Brain microvascular endothelial cell (primary cell): ENCODE measurements at regions not wholly inside any gene's neighbourhood (a gene's known extent, or its start where the extent isn't known, plus 50 kb on each side); places are given as distances from the start of the nearest gene placed in this dataset.

Experiments used
- DNase-seq: peaks from one replicate; pipeline ENCODE4 v3.0.0-alpha.2; 2020
- H3K27ac ChIP-seq: fragments of 250-450 bp; sonication (Bioruptor Pico); 2 replicates; pipeline ENCODE4 v1.5.1; 2020; ENCODE audit warnings: mild to moderate bottlenecking, moderate library complexity
- H3K27me3 ChIP-seq: fragments of 250-450 bp; sonication (Bioruptor Pico); replicated peaks from 2 replicates; pipeline ENCODE4 v1.5.1; 2020; ENCODE audit warnings: mild to moderate bottlenecking
- H3K36me3 ChIP-seq: fragments of 250-450 bp; sonication (Bioruptor Pico); replicated peaks from 2 replicates; pipeline ENCODE4 v1.5.1; 2020; ENCODE audit warnings: mild to moderate bottlenecking
- H3K4me3 ChIP-seq: 2 replicates; pipeline ENCODE4 v1.5.1; 2011; ENCODE audit warnings: low read depth, mild to moderate bottlenecking, control low read depth, low read length, moderate library complexity
- CTCF ChIP-seq: IDR thresholded peaks from 2 replicates; pipeline ENCODE4 v1.5.1; 2011; ENCODE audit warnings: low read depth, mild to moderate bottlenecking, moderate library complexity, low read length, control low read depth, inconsistent platforms; ENCODE audit errors: missing control alignments
- in situ Hi-C: cut with HindIII; loops from 2 replicates; pipeline ENCODE4 v1.10.0; 2017; ENCODE audit warnings: low sequenced_read_pairs, low pct_ligation_motif_present

DNA sequence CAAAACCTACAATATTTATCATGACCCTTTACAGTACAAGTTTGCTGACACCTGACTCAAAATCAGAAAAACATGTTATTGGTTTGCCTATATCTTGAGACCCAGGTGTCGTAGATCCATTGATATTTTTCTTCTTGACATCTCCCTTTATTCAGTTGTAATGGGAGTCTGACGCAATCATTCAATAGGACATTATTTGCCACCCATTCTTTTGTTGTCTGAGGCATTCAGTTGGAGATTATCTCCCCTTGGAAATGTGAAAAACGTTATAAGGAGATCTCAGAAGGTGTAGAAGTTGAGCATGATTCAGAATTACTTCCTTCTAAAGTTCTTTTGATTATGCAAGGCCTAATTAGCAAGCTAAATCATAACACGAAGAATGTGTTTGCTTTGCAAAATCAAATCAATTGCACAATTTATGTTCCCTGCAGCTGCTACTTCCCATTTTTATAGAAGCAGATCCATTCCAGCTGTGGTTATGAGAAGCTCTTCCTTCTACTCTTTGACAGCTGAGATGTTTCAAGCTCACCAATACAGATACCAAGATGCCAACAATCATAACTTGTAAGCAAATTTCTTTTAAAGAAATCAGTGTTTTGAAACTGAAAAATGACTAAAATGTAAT lies 228.2 kb upstream of the SYT1 start:
- no peak overlapping the region for H3K4me3 ChIP-seq
- no peak for TF ChIP-seq CTCF
- DNase-seq: no peak
- no peaks in the 10 kb centered on the region for H3K27me3 ChIP-seq
- in situ Hi-C loops: no loop called here
- no peak overlapping the region for H3K27ac ChIP-seq
- H3K36me3 ChIP-seq: no peaks in the 10 kb centered on the region

DNA sequence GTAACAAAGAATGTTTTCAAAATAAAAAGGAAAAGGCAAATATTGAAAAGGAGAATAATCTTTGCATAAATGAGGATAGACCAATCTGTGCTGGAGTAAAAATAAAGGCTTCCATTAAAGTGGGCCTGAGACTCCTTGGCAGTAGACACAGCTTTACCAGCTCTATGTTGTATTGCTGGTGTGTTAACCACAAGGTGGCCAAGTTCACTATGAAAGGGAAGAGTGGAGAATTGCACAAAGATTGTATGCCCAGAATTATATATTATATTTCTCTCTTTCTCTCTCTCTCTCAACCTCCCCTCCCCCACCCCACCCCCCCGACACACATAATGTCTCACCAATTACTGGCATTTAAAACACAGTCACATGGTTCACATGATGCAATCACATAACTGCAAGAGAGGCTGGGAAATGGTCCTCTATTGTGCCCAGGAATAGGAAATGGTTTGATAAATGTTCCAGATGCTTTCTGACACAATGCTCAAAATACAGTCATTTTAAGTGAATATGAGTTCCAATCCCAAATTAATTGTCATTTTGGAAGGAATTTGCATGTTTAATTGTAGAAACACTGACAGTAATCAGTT lies 222.6 kb upstream of the SYT1 start:
- TF ChIP-seq CTCF: peak; percentile 24
- no peak for DNase-seq
- H3K36me3 ChIP-seq: no peaks in the 10 kb centered on the region
- H3K4me3 ChIP-seq: no peak overlapping the region
- in situ Hi-C loops: no loop called here
- H3K27ac ChIP-seq: no peak overlapping the region
- no peaks in the 10 kb centered on the region for H3K27me3 ChIP-seq

DNA sequence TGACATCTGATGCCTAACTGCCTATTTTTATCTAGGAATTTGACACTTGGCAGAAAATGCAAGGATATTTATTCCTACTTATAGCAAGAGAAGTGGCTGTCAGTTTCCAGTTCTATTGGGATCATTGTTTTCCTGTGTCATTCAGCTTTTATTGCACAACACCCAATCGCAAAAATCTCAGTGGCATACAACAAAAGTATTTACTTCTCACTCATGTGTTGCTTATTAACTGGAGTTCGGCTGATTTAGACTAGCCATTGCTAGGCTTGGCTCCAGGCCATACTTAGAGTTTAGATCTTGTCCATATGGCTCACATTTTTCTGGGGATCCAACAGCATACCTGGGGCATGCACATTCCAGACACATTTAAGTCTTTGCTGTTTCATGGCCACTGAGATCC lies 218.6 kb upstream of the SYT1 start:
- Histone ChIP-seq H3K27me3 (no peaks in the 10 kb centered on the region), H3K36me3 (no peaks in the 10 kb centered on the region), H3K27ac (no peak overlapping the region), H3K4me3 (no peak overlapping the region)
- no peak for TF ChIP-seq CTCF
- no peak for DNase-seq
- in situ Hi-C loops: no loop called here

DNA sequence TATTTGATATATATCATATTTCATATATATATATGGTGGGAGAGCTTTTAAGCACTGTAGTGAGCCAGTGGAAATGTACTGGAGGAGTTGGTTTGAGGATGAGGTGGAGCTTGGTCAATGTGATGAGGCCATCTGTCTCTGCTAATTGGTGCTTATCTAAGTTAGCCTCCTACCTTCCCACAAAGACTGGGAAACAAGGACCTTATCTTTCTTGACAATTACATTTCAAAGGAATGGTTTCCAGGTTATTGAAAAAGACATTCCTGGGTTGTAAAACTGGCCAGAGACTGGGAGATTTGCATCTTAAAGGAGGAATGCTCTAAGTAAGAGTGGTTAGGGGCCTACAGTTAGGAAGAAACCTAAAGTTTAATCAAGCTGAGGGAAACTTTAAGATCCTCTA lies 212.8 kb upstream of the SYT1 start:
- no peak for TF ChIP-seq CTCF
- H3K27ac ChIP-seq: no peak overlapping the region
- in situ Hi-C loops: no loop called here
- no peak for DNase-seq
- no peaks in the 10 kb centered on the region for H3K27me3 ChIP-seq
- H3K4me3 ChIP-seq: no peak overlapping the region
- H3K36me3 ChIP-seq: no peaks in the 10 kb centered on the region

DNA sequence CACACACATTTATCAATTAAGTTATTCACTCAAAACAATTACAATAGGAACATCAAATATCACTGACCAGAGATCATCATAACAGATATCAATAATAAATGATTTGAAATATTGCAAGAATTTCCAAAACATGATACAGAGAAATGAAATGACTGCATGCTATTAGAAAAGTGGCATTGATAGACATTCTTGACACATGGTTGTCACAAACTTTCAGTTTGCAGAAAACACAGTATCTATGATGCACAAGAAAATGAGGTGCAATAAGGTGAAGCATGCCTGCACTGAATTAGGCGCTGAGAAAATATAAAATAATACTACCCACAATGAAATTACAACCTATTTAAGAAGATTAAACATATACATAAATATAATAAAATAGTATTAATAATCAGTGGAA lies 198.0 kb upstream of the SYT1 start:
- in situ Hi-C loops: no loop called here
- no peak for DNase-seq
- no peak for TF ChIP-seq CTCF

DNA sequence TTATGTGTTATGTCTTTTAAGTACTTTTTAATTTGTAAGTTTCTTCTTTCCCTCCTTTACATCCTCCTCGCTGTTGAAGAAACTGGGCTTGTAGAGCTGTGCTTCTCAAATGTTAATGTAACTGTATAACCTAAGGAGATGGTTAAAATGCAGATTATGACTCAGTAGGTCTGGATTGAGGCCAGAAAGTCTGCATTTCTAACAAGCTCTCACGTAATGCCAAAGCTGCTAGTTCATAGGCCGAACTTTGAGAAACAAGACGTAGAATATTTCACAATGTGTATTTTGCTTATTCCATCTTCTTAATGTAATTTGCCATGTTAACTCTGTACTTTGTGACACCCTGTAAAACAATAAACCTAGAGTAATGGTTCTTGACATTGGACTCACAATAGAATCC lies 193.3 kb upstream of the SYT1 start:
- TF ChIP-seq CTCF: no peak

More for the DNA sequence above, 198.0 kb upstream of the SYT1 start:
- Histone ChIP-seq H3K27me3 (no peaks in the 10 kb centered on the region), H3K27ac (no peak overlapping the region), H3K4me3 (no peak overlapping the region), H3K36me3 (no peaks in the 10 kb centered on the region)

More for the DNA sequence above, 193.3 kb upstream of the SYT1 start:
- in situ Hi-C loops: no loop called here
- no peak overlapping the region for H3K4me3 ChIP-seq
- peak overlapping the region; percentile 67 for H3K27ac ChIP-seq
- H3K27me3 ChIP-seq: no peaks in the 10 kb centered on the region
- H3K36me3 ChIP-seq: no peaks in the 10 kb centered on the region
- peak; percentile 97 for DNase-seq
